GM18507 (cell line): ENCODE measurements at regions not wholly inside any gene's neighbourhood (a gene's known extent, or its start where the extent isn't known, plus 50 kb on each side); places are given as distances from the start of the nearest gene placed in this dataset.
"Not testable (repeated sequence)": the region's sequence is repeated elsewhere in the genome, so short reads cannot be mapped to it uniquely, and the experiment has no call there.

Source experiments
- DNase-seq: peaks from one replicate; pipeline ENCODE4 v3.0.0; 2011; ENCODE audit warnings: low read depth; ENCODE audit not compliant: insufficient read length; ENCODE audit errors: extremely low spot score
- FAIRE-seq: peaks from 2 replicates; lab custom pipeline; 2011; peaks lifted over from hg19 to GRCh38; lab: Jason Lieb, UNC

GRCh38 chr12:82300611-82301010 lies 57.6 kb downstream of the CCDC59 start:
- FAIRE-seq (no peak), DNase-seq (no peak)

GRCh38 chr12:82299319-82300025 lies 58.7 kb downstream of the CCDC59 start:
- FAIRE-seq (no peak), DNase-seq (no peak)

- no peak for FAIRE-seq
Observed at GRCh38 chr12:82290415-82290814, 67.8 kb downstream of the CCDC59 start.

GRCh38 chr12:82281335-82281734 lies 76.9 kb downstream of the CCDC59 start:
- FAIRE-seq, result not testable (repeated sequence)

More at GRCh38 chr12:82290415-82290814, 67.8 kb downstream of the CCDC59 start:
- DNase-seq, result no peak

GRCh38 chr12:82279536-82280058 lies 78.6 kb downstream of the CCDC59 start:
- DNase-seq (no peak), FAIRE-seq (no peak)

More at GRCh38 chr12:82281335-82281734, 76.9 kb downstream of the CCDC59 start:
- DNase-seq, result not testable (repeated sequence)

- FAIRE-seq (no peak), DNase-seq (no peak)
Observed at GRCh38 chr12:82277582-82277981, 80.6 kb downstream of the CCDC59 start.

GRCh38 chr12:82242729-82243128 lies 115.5 kb downstream of the CCDC59 start:
- no peak for DNase-seq
- FAIRE-seq, result no peak

GRCh38 chr12:82225871-82226270 lies 132.3 kb downstream of the CCDC59 start:
- DNase-seq (no peak), FAIRE-seq (no peak)

GRCh38 chr12:82223426-82223825 lies 134.8 kb downstream of the CCDC59 start:
- DNase-seq (no peak), FAIRE-seq (no peak)

GRCh38 chr12:82216475-82216874 lies 141.7 kb downstream of the CCDC59 start:
- no peak for FAIRE-seq
- DNase-seq, result no peak

- no peak for DNase-seq
- FAIRE-seq, result no peak
Observed at GRCh38 chr12:82213761-82214160, 144.4 kb downstream of the CCDC59 start.

- no peak for FAIRE-seq
- DNase-seq, result no peak
Observed at GRCh38 chr12:82210882-82211281, 147.3 kb downstream of the CCDC59 start.

GRCh38 chr12:82209533-82209932 lies 148.7 kb downstream of the CCDC59 start:
- FAIRE-seq (no peak), DNase-seq (no peak)

- FAIRE-seq, result no peak
Observed at GRCh38 chr12:82207556-82207955, 150.6 kb downstream of the CCDC59 start.

GRCh38 chr12:82203086-82203485 lies 155.1 kb downstream of the CCDC59 start:
- DNase-seq (no peak), FAIRE-seq (no peak)

More at GRCh38 chr12:82207556-82207955, 150.6 kb downstream of the CCDC59 start:
- DNase-seq, result no peak

- no peak for FAIRE-seq
Observed at GRCh38 chr12:82187595-82187994, 170.6 kb downstream of the CCDC59 start.

GRCh38 chr12:82187011-82187410 lies 171.2 kb downstream of the CCDC59 start:
- FAIRE-seq (no peak), DNase-seq (no peak)

More at GRCh38 chr12:82187595-82187994, 170.6 kb downstream of the CCDC59 start:
- DNase-seq, result no peak

GRCh38 chr12:82186282-82186681 lies 171.9 kb downstream of the CCDC59 start:
- FAIRE-seq (no peak), DNase-seq (no peak)

GRCh38 chr12:82184844-82185243 lies 173.3 kb downstream of the CCDC59 start:
- DNase-seq (no peak), FAIRE-seq (no peak)

- FAIRE-seq, result no peak
- no peak for DNase-seq
Observed at GRCh38 chr12:82182601-82183190, 175.5 kb downstream of the CCDC59 start.
